ENCODE measurements at regions not wholly inside any gene's neighbourhood (a gene's known extent, or its start where the extent isn't known, plus 50 kb on each side); places are given as distances from the start of the nearest gene placed in this dataset.

DNA sequence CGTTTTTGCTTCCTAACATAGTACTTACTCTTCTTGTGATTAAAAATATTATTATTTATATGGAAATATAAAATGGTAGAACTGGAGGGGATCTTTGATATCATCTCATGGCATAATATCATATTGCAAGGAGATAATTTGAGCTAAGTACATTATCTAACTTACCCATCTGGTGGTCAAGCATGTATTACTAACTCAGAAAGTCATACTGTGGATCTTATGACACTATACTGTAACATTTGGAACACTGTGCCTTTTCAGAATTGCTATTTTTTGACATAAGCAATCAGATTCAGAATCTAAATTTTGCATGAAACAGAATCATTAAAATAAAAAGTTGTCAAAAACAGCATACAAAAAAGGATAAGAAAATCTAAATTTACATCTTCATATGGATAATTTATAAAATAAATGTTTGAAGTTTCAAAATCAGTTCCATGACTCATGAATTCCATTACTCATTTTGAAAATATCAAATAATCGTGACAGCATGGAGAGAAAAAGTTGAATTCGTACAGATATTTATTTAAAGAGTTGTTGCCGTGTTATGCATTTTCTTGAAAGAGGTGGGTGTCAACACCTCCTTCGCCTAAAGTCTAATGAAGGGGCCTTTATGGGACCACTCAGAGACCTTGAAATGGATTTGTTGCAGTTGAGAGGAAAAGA is 928.1 kb downstream of the PDHA2 start:
- TF ChIP-seq JUN (IDR thresholded peaks at IDR 0.05; ENCODE audit: borderline replicate concordance, insufficient read depth, insufficient read length, low read depth) (no peak), MYC (IDR thresholded peaks at IDR 0.05; ENCODE audit: low read depth, low read length) (no peak)
